Astrocyte (in vitro differentiated cells and primary cell): ENCODE measurements at regions not wholly inside any gene's neighbourhood (a gene's known extent, or its start where the extent isn't known, plus 50 kb on each side); places are given as distances from the start of the nearest gene placed in this dataset.

ENCODE experiments used
- DNase-seq: peaks from one replicate; pipeline ENCODE4 v3.0.0-alpha.2; 2010; ENCODE audit warnings: low read depth
- FAIRE-seq: peaks from 2 replicates; lab custom pipeline; 2011; peaks lifted over from hg19 to GRCh38; lab: Jason Lieb, UNC
- H2AFZ ChIP-seq: 2 replicates; pipeline ENCODE4 v1.6.0; 2012; ENCODE audit warnings: low read depth, low read length, inconsistent platforms
- H3K27ac ChIP-seq: 2 replicates; pipeline ENCODE4 v1.5.1; 2011; ENCODE audit warnings: low read depth, low read length, inconsistent platforms
- H3K27me3 ChIP-seq: 2 replicates; pipeline ENCODE4 v1.6.0; 2011; ENCODE audit warnings: low read length, inconsistent platforms; ENCODE audit not compliant: insufficient read depth
- H3K36me3 ChIP-seq: 2 replicates; pipeline ENCODE4 v1.5.1; 2011; ENCODE audit warnings: low read length, inconsistent platforms; ENCODE audit not compliant: insufficient read depth
- H3K4me1 ChIP-seq: 2 replicates; pipeline ENCODE4 v1.5.1; 2011; ENCODE audit warnings: low read length, inconsistent platforms; ENCODE audit not compliant: insufficient read depth
- H3K4me2 ChIP-seq: 2 replicates; pipeline ENCODE4 v1.6.0; 2012; ENCODE audit warnings: low read length, inconsistent platforms
- H3K4me3 ChIP-seq: 2 replicates; pipeline ENCODE4 v1.5.1; 2011; ENCODE audit warnings: low read depth, mild to moderate bottlenecking, low read length, inconsistent platforms; ENCODE audit not compliant: insufficient read depth
- H3K79me2 ChIP-seq: 2 replicates; pipeline ENCODE4 v1.6.0; 2012; ENCODE audit warnings: mild to moderate bottlenecking, low read length, inconsistent platforms; ENCODE audit not compliant: insufficient read depth
- H3K9ac ChIP-seq: 2 replicates; pipeline ENCODE4 v1.6.0; 2012; ENCODE audit warnings: mild to moderate bottlenecking, low read length, inconsistent platforms
- H3K9me3 ChIP-seq: 2 replicates; pipeline ENCODE4 v1.5.1; 2012; ENCODE audit warnings: low read depth, mild to moderate bottlenecking, low read length, inconsistent platforms; ENCODE audit not compliant: insufficient read depth
- H4K20me1 ChIP-seq: 2 replicates; pipeline ENCODE4 v1.6.0; 2012; ENCODE audit warnings: low read length, inconsistent platforms; ENCODE audit not compliant: insufficient read depth
- H3K27ac Mint-ChIP-seq: one replicate; pipeline ENCODE4 v1.8.0; 2021; ENCODE audit warnings: mild to moderate bottlenecking, mixed read lengths; ENCODE audit not compliant: unreplicated experiment
- H3K27me3 Mint-ChIP-seq: one replicate; pipeline ENCODE4 v1.8.0; 2021; ENCODE audit warnings: low read depth, mixed read lengths; ENCODE audit not compliant: unreplicated experiment
- H3K36me3 Mint-ChIP-seq: one replicate; pipeline ENCODE4 v1.8.0; 2021; ENCODE audit warnings: low read depth, mixed read lengths; ENCODE audit not compliant: unreplicated experiment
- H3K4me1 Mint-ChIP-seq: one replicate; pipeline ENCODE4 v1.8.0; 2021; ENCODE audit warnings: low read depth, mixed read lengths; ENCODE audit not compliant: unreplicated experiment
- H3K4me3 Mint-ChIP-seq: one replicate; pipeline ENCODE4 v1.8.0; 2021; ENCODE audit warnings: mild to moderate bottlenecking, moderate library complexity, mixed read lengths; ENCODE audit not compliant: unreplicated experiment
- H3K9me3 Mint-ChIP-seq: one replicate; pipeline ENCODE4 v1.8.0; 2021; ENCODE audit warnings: mild to moderate bottlenecking, mixed read lengths; ENCODE audit not compliant: unreplicated experiment
- CTCF ChIP-seq: IDR thresholded peaks from 2 replicates; pipeline ENCODE4 v1.5.1; 2011; ENCODE audit warnings: low read depth, mild to moderate bottlenecking, inconsistent platforms, low read length, moderate library complexity; ENCODE audit not compliant: insufficient read depth
- EZH2 ChIP-seq: IDR thresholded peaks from 2 replicates; pipeline ENCODE4 v1.6.1; 2012; ENCODE audit warnings: mild to moderate bottlenecking, low read length, inconsistent platforms; ENCODE audit not compliant: insufficient read depth

- H3K9me3 ChIP-seq: no peaks in the 10 kb centered on the region
- H2AFZ ChIP-seq: no peak overlapping the region
- no peak overlapping the region for H3K27ac Mint-ChIP-seq
- H3K27ac ChIP-seq: no peak overlapping the region
- H3K4me3 Mint-ChIP-seq: no peak overlapping the region
- H4K20me1 ChIP-seq: no peaks in the 10 kb centered on the region
- no peaks in the 10 kb centered on the region for H3K9me3 Mint-ChIP-seq
- no peaks in the 10 kb centered on the region for H3K27me3 ChIP-seq
- H3K4me2 ChIP-seq: no peak overlapping the region
- H3K4me1 Mint-ChIP-seq: no peaks in the 10 kb centered on the region
- H3K36me3 Mint-ChIP-seq: no peaks in the 10 kb centered on the region
- H3K27me3 Mint-ChIP-seq: no peaks in the 10 kb centered on the region
- H3K4me1 ChIP-seq: no peaks in the 10 kb centered on the region
- TF ChIP-seq EZH2 (no peak), CTCF (no peak)
- H3K4me3 ChIP-seq: no peak overlapping the region
- no peak overlapping the region for H3K9ac ChIP-seq
- DNase-seq (no peak), FAIRE-seq (no peak)
- no peaks in the 10 kb centered on the region for H3K36me3 ChIP-seq
- no peaks in the 10 kb centered on the region for H3K79me2 ChIP-seq
Observed at GRCh38 chr3:153385343-153385742, 223.3 kb downstream of the RAP2B start.

- H3K27me3 Mint-ChIP-seq: no peaks in the 10 kb centered on the region
- H3K4me1 ChIP-seq: no peaks in the 10 kb centered on the region
Observed at GRCh38 chr3:153392363-153392762, 230.3 kb downstream of the RAP2B start.

More at GRCh38 chr3:153392363-153392762, 230.3 kb downstream of the RAP2B start:
- no peaks in the 10 kb centered on the region for H3K36me3 ChIP-seq
- H3K27ac Mint-ChIP-seq: no peak overlapping the region
- no peak overlapping the region for H3K27ac ChIP-seq
- TF ChIP-seq CTCF (no peak), EZH2 (no peak)
- DNase-seq (no peak), FAIRE-seq (no peak)
- no peak overlapping the region for H2AFZ ChIP-seq
- no peaks in the 10 kb centered on the region for H3K27me3 ChIP-seq
- H3K9me3 ChIP-seq: no peaks in the 10 kb centered on the region
- H3K4me2 ChIP-seq: no peak overlapping the region
- no peak overlapping the region for H3K9ac ChIP-seq
- peaks cover 4% of the 10 kb centered on the region for H3K4me1 Mint-ChIP-seq
- no peaks in the 10 kb centered on the region for H4K20me1 ChIP-seq
- no peaks in the 10 kb centered on the region for H3K36me3 Mint-ChIP-seq
- no peak overlapping the region for H3K4me3 ChIP-seq
- H3K9me3 Mint-ChIP-seq: peaks cover 15% of the 10 kb centered on the region
- no peak overlapping the region for H3K4me3 Mint-ChIP-seq
- no peaks in the 10 kb centered on the region for H3K79me2 ChIP-seq
